GM18873 (cell line): ENCODE measurements at regions not wholly inside any gene's neighbourhood (a gene's known extent, or its start where the extent isn't known, plus 50 kb on each side); places are given as distances from the start of the nearest gene placed in this dataset.

Experiments
- ATAC-seq: cut with Tn5 transposase; IDR thresholded peaks from one replicate; pipeline ENCODE4 v1.9.1; 2021; ENCODE audit warnings: mild to moderate bottlenecking, moderate library complexity, moderate number of reproducible peaks; ENCODE audit not compliant: unreplicated experiment, low FRiP score

- no peak for ATAC-seq
Measured at GRCh38 chr6:62345446-62345845, 59.4 kb upstream of the KHDRBS2 start.

GRCh38 chr6:62344850-62345249 is 58.8 kb upstream of the KHDRBS2 start:
- ATAC-seq: no peak

- ATAC-seq: no peak
Measured at GRCh38 chr6:62338477-62338876, 52.5 kb upstream of the KHDRBS2 start.
